ENCODE measurements at regions not wholly inside any gene's neighbourhood (a gene's known extent, or its start where the extent isn't known, plus 50 kb on each side); places are given as distances from the start of the nearest gene placed in this dataset.
A peak's percentile ranks its signal among the peaks of the same experiment; 100 is the strongest.
"Not testable (repeated sequence)": the region's sequence is repeated elsewhere in the genome, so short reads cannot be mapped to it uniquely, and the experiment has no call there.

DNA sequence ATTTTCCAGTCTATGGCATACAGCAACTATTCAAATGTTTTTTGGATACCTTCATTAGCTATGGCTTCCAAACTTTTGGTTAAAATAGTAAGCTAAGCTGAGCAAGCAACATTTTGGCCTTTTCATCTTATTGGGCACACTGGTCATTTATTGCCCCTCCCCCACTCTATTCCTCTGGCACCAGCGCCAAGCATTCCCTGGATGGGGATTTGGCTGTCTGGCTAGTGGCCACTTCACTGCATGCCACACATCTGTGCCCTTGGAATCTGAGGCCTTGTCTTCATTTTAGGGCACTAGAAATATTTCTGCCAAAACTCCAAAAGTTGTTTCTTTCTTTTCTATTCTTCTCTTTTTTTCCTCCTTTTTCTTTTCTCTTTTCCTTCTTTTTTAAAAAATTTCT, 305.8 kb upstream of the POTED start:
- peak overlapping the region; percentile 84 for H3K27ac ChIP-seq

DNA sequence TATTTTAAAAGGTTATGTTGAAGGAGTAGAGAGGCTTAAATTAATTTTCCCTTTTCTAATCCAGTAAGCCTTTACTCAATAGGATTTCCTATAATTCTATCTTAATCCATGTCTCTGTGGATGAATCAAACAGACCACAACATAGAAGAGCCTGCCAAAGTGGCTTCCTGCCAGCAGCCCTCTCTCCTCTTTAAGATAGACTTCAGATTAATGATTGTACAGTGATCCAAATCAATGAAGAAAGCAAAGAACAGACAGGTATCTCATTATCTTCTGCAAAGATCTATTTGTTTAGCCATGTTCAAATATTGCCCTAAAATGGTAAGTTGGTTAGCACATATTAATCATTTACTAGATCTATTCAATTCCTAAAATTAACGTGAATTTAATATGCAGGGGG, 304.7 kb upstream of the POTED start:
- H3K27ac ChIP-seq: peak overlapping the region; percentile 84

DNA sequence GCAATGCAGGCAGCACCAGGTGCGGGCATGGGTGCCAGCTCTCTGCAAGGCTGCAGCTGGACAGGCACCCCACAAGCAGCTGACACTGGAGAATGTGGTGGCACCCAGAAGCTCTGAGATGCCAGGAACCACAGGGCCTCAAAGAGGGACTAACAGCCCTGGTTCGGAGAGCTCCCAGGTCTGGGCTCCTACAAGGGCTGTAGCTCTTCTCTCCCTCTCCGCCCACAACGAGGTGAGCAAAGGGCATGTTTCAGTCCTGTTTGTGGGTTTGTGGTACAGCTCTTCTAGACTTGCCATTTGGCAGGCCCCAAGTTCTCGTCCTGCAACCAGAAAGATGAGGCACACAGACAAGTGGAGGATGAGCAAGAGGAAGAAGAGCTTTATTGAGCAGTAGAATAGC, 299.5 kb upstream of the POTED start:
- not testable (repeated sequence) for H3K27ac ChIP-seq

- not testable (repeated sequence) for H3K27ac ChIP-seq
Observed at GRCh38 chr21:13310570-13311524, 298.7 kb upstream of the POTED start.

DNA sequence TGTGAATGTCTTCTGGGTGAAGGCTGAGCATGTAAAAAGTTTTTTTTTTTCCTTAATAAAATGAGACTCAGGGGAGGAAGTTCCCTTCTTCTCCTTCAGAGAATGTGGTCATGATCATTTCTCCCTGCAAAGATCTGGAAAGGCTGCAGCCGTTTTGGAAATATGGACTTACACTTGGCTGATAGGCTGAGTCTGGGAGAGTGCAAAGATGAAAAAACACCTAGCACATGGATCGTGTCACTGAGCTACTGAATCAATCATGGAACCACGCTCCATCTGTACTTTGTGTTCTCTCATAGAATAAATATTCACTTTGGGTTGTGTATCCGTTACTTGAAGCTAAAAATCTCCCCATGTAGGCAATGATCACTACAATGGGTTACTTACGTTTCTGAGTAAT, 290.9 kb upstream of the POTED start:
- H3K27ac ChIP-seq: peak overlapping the region; percentile 73

DNA sequence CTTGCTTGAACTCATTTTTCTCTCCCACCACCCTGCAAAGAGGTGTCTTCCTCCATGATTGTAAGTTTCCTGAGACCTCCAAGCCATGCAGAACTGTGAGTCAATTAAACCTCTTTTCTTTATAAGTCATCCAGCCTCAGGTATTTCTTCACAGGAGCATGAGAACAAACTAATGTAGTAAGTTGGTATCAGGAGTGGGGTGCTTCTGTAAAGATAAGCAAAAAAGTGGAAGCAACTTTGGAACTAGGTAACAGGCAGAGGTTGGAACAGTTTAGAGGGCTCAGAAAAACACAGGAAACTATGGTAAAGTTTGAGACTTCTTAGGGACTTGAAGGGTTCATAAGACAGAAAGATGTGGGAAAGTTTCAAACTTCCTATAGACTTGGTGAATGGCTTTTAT, 287.7 kb upstream of the POTED start:
- H3K27ac ChIP-seq: not testable (repeated sequence)

DNA sequence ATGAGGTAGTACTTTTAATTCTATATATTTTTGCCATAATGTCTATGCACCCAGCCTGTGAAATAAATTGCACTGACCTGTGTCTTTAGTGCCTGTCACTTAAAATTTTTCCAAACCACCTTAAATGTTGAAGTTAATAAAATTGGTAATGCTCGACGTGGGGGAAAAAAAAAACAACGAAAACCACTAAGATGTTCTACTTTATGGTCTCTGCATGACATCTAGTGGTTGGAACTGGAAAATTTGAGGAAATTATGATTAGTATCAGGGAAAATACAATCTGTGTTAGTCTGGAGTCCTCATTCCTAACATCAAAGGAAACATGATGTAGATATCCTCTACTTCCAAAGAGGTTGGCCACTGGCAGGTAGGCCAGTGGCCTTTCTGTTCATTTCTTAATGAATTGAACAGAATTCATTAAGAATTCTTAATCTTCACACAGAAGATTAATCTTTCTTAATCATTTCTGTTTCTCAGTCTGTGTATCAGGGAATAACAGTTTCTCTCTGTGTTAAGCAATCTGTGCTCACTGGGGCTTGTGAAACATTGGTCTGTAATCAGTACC, 268.8 kb upstream of the POTED start:
- H3K27ac ChIP-seq: not testable (repeated sequence)
- TF ChIP-seq CTCF (conservative IDR thresholded peaks at IDR 0.05): peak; percentile 79

GRCh38 chr21:13351521-13351920, 258.1 kb upstream of the POTED start:
- H3K27ac ChIP-seq: not testable (repeated sequence)

GRCh38 chr21:13360175-13360574, 249.4 kb upstream of the POTED start:
- H3K27ac ChIP-seq: not testable (repeated sequence)

- no peak overlapping the region for H3K27ac ChIP-seq
- no peak for TF ChIP-seq CTCF (conservative IDR thresholded peaks at IDR 0.05)
Observed at GRCh38 chr21:13368200-13368599, 241.4 kb upstream of the POTED start.

- not testable (repeated sequence) for H3K27ac ChIP-seq
Observed at GRCh38 chr21:13372721-13373120, 236.9 kb upstream of the POTED start.

- not testable (repeated sequence) for H3K27ac ChIP-seq
Observed at GRCh38 chr21:13378943-13379342, 230.6 kb upstream of the POTED start.

GRCh38 chr21:13379566-13379965, 230.0 kb upstream of the POTED start:
- H3K27ac ChIP-seq: not testable (repeated sequence)

- not testable (repeated sequence) for H3K27ac ChIP-seq
Observed at GRCh38 chr21:13380561-13380960, 229.0 kb upstream of the POTED start.

DNA sequence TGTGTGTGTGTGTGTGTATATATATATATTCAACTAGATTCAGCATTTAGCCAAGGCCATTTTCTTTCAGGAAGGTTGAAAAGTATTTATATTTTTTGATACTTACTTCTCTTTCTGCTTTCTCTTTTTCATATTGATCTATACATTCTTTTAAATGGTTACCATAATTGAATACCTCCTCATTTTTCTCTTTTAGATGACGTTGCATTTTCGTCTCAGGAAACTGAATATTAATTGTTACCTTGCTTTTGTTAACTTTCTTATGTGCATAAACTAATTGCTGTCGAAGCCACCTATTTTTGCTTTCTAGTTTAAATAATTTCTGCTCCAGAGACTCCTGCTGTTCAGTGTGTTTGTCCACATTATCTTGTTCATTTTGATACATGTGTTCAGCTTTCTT, 225.4 kb upstream of the POTED start:
- H3K27ac ChIP-seq: not testable (repeated sequence)

- H3K27ac ChIP-seq: not testable (repeated sequence)
Observed at GRCh38 chr21:13409184-13409583, 200.4 kb upstream of the POTED start.

- not testable (repeated sequence) for H3K27ac ChIP-seq
Observed at GRCh38 chr21:13435863-13436262, 173.7 kb upstream of the POTED start.

GRCh38 chr21:13447767-13448166, 161.8 kb upstream of the POTED start:
- H3K27ac ChIP-seq: not testable (repeated sequence)

GRCh38 chr21:13463562-13463961, 146.0 kb upstream of the POTED start:
- not testable (repeated sequence) for H3K27ac ChIP-seq
